Epithelial cell of proximal tubule (primary cell): ENCODE measurements at regions not wholly inside any gene's neighbourhood (a gene's known extent, or its start where the extent isn't known, plus 50 kb on each side); places are given as distances from the start of the nearest gene placed in this dataset.
"Not testable (repeated sequence)": the region's sequence is repeated elsewhere in the genome, so short reads cannot be mapped to it uniquely, and the experiment has no call there.

Source experiments
- DNase-seq: peaks from one replicate; pipeline ENCODE4 v3.0.0-alpha.2; 2011; ENCODE audit warnings: low read depth
- H3K4me3 ChIP-seq: 2 replicates; pipeline ENCODE4 v1.5.1; 2011; ENCODE audit warnings: low read depth, mild to moderate bottlenecking, low read length
- CTCF ChIP-seq: conservative IDR thresholded peaks from 2 replicates; pipeline ENCODE4 v1.5.1; 2012; ENCODE audit warnings: low read depth, mild to moderate bottlenecking, low read length

DNA sequence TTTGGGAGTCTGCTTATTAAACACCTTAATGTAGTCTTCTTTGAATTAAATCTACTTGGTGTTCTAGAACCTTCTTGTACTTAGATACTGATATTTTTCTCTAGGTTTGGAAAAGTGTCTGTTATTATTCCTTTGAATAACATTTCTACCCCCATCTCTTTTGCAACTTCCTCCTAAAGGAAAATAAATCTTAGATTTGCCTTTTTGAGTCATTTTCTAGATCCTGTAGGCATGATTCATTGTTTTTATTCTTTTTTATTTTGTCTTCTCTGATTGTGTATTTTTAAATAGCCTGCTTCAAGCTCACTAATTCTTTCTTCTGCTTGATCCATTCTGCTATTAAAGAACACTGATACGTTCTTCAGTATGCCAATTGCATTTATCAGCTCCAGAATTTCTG, 155.9 kb upstream of the NEGR1 start:
- no peak for DNase-seq
- no peak for TF ChIP-seq CTCF

GRCh38 chr1:72435025-72435424, 152.7 kb upstream of the NEGR1 start:
- no peak overlapping the region for H3K4me3 ChIP-seq
- DNase-seq: peak; percentile 39
- TF ChIP-seq CTCF: no peak

More for the DNA sequence above, 155.9 kb upstream of the NEGR1 start:
- H3K4me3 ChIP-seq: no peak overlapping the region

GRCh38 chr1:72434070-72434469, 151.7 kb upstream of the NEGR1 start:
- no peak for DNase-seq
- H3K4me3 ChIP-seq: no peak overlapping the region
- TF ChIP-seq CTCF: no peak

DNA sequence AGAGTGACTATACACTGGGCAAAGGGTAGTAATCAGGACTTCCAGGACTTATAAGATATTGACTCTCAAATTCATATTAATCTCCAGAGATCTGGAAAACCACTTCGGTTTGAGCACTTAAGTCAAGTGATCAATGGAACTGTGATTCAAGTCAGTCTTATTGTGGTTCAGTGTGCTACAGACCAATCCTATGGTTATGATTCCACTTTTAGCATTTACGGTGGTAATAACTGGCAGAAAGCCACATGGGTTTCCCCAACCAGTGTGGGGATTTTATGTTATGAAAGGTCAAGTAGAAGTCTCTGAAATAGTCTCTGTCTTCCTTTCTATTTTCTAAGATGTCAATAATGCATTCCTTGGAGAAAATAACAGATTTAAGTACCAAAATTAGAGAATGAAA, 151.3 kb upstream of the NEGR1 start:
- no peak overlapping the region for H3K4me3 ChIP-seq
- no peak for DNase-seq
- TF ChIP-seq CTCF: no peak

DNA sequence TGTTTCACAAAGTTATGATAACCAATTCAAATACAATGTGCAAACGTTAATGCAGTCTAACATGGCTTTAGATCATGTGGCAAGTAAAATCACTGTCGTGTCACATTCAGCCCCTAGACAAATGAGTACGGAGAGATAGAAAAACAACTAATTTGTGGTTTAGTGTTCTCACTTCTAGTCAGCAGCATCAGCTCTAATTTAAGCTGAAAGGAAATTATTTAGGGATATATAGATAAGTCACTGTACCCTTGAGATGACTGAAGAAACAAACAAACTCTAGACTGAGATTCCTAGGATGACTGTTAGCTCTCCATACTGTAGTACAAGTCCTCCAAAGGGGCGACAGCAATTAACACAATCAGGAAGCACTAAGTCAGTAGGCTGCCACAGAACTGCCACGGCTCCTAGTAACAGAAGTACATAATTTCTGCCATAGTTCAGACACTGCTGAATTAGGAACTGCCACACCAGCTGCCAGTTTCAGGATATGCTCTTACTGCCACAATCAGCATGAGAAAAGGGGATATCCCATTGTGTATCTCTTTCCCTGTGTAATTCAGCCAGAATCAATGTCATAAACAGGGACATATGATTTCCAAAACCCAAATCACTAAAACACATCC, 150.4 kb upstream of the NEGR1 start:
- no peak for DNase-seq
- no peak overlapping the region for H3K4me3 ChIP-seq
- no peak for TF ChIP-seq CTCF

- H3K4me3 ChIP-seq: no peak overlapping the region
- DNase-seq: no peak
- no peak for TF ChIP-seq CTCF
These were observed 149.5 kb upstream of the NEGR1 start for GRCh38 chr1:72431810-72432209.

GRCh38 chr1:72428276-72428675, 145.9 kb upstream of the NEGR1 start:
- not testable (repeated sequence) for H3K4me3 ChIP-seq, DNase-seq
